Activated T-helper 2 cell treated with anti-CD3 and anti-CD28 coated beads, Interferon-gamma antibody, Interleukin-2, Interleukin-4, amounts not matched to agents 10 μg/mL and 5 μg/mL and 100 μg/mL, durations not matched to agents 14 hours and 24 hours and 36 hours (primary cell): ENCODE measurements at regions not wholly inside any gene's neighbourhood (a gene's known extent, or its start where the extent isn't known, plus 50 kb on each side); places are given as distances from the start of the nearest gene placed in this dataset.
"Not testable (repeated sequence)": the region's sequence is repeated elsewhere in the genome, so short reads cannot be mapped to it uniquely, and the experiment has no call there.

Experiments used
- DNase-seq: peaks from one replicate; pipeline ENCODE4 v3.0.0; 2021; ENCODE audit warnings: low spot score
- H3K27ac Mint-ChIP-seq: one replicate; pipeline ENCODE4 v1.8.0; 2021; ENCODE audit warnings: mixed read lengths
- H3K27me3 Mint-ChIP-seq: one replicate; pipeline ENCODE4 v1.8.0; 2021; ENCODE audit warnings: low read depth, mixed read lengths
- H3K36me3 Mint-ChIP-seq: one replicate; pipeline ENCODE4 v1.8.0; 2021; ENCODE audit warnings: low read depth, mixed read lengths
- H3K4me1 Mint-ChIP-seq: one replicate; pipeline ENCODE4 v1.8.0; 2021; ENCODE audit warnings: low read depth, mixed read lengths
- H3K4me3 Mint-ChIP-seq: one replicate; pipeline ENCODE4 v1.8.0; 2021; ENCODE audit warnings: low read depth, mild to moderate bottlenecking, moderate library complexity, mixed read lengths
- H3K9me3 Mint-ChIP-seq: one replicate; pipeline ENCODE4 v1.8.0; 2021; ENCODE audit warnings: mixed read lengths
- intact Hi-C: fragments of 100-400 bp; cut with micrococcal nuclease; formaldehyde crosslinking; loops from one replicate; pipeline ENCODE4 v1.15.1; 2023

DNA sequence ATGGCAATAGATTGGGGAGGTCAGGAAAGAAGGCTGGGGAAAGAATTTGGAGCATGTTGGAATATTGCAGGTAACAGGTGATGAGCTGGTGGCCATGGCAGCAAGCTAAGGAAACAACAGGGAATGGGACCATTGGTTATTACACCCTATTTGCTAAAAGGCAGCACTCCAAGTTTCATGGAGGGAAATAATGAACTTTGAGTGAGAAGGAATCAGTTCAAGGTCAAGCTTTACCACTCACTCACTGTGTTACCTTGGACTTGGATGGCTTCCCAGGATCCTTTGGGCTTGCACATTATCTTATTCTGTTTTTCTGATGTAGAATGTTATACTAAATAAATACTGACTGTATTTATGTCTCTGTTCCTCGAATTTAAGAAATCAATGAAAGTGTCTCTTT is 792.8 kb upstream of the CDH8 start:
- H3K4me1 Mint-ChIP-seq: no peaks in the 10 kb centered on the region
- peaks cover 50% of the 10 kb centered on the region for H3K9me3 Mint-ChIP-seq
- DNase-seq: no peak
- H3K4me3 Mint-ChIP-seq: no peak overlapping the region
- intact Hi-C loops: no loop called here
- H3K27me3 Mint-ChIP-seq: no peaks in the 10 kb centered on the region
- H3K36me3 Mint-ChIP-seq: no peaks in the 10 kb centered on the region
- no peak overlapping the region for H3K27ac Mint-ChIP-seq

- no peak for DNase-seq
- H3K4me3 Mint-ChIP-seq: no peak overlapping the region
- no peaks in the 10 kb centered on the region for H3K36me3 Mint-ChIP-seq
- peaks cover 55% of the 10 kb centered on the region for H3K9me3 Mint-ChIP-seq
- no peaks in the 10 kb centered on the region for H3K4me1 Mint-ChIP-seq
- intact Hi-C loops: no loop called here
- H3K27me3 Mint-ChIP-seq: no peaks in the 10 kb centered on the region
- no peak overlapping the region for H3K27ac Mint-ChIP-seq
These were observed 785.6 kb upstream of the CDH8 start for GRCh38 chr16:62821824-62822223.

- H3K4me3 Mint-ChIP-seq: no peak overlapping the region
- H3K9me3 Mint-ChIP-seq: peaks cover 71% of the 10 kb centered on the region
- H3K36me3 Mint-ChIP-seq: no peaks in the 10 kb centered on the region
- DNase-seq: no peak
- no peaks in the 10 kb centered on the region for H3K4me1 Mint-ChIP-seq
- intact Hi-C loops: no loop called here
- no peak overlapping the region for H3K27ac Mint-ChIP-seq
- H3K27me3 Mint-ChIP-seq: no peaks in the 10 kb centered on the region
These were observed 780.8 kb upstream of the CDH8 start for GRCh38 chr16:62816971-62817519.

DNA sequence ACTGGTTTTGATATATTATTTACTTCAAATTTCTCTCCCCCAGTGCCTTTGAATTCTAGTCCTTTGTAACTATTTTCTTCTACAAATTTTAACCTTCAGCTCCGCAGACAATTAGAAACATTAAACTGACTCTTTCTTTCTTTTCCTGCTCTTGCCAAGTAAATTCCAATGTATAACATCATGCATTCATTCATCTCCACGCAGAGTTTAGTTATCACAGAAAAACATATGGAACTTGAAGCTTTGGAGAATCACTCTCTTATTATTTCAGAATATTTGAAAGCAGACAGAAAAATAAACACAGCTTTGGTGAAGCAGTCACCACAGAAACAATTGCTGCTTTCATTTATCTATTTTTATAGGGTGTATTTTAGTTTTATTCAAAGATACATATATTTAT is 778.7 kb upstream of the CDH8 start:
- DNase-seq: no peak
- peaks cover 71% of the 10 kb centered on the region for H3K9me3 Mint-ChIP-seq
- H3K4me3 Mint-ChIP-seq: no peak overlapping the region
- no peaks in the 10 kb centered on the region for H3K27me3 Mint-ChIP-seq
- no peaks in the 10 kb centered on the region for H3K4me1 Mint-ChIP-seq
- intact Hi-C loops: no loop called here
- no peaks in the 10 kb centered on the region for H3K36me3 Mint-ChIP-seq
- no peak overlapping the region for H3K27ac Mint-ChIP-seq

- peaks cover 50% of the 10 kb centered on the region for H3K9me3 Mint-ChIP-seq
- H3K4me3 Mint-ChIP-seq: no peak overlapping the region
- intact Hi-C loops: no loop called here
- H3K27me3 Mint-ChIP-seq: no peaks in the 10 kb centered on the region
- no peak for DNase-seq
- H3K36me3 Mint-ChIP-seq: no peaks in the 10 kb centered on the region
- H3K27ac Mint-ChIP-seq: no peak overlapping the region
- H3K4me1 Mint-ChIP-seq: no peaks in the 10 kb centered on the region
These were observed 769.1 kb upstream of the CDH8 start for GRCh38 chr16:62805221-62805857.

DNA sequence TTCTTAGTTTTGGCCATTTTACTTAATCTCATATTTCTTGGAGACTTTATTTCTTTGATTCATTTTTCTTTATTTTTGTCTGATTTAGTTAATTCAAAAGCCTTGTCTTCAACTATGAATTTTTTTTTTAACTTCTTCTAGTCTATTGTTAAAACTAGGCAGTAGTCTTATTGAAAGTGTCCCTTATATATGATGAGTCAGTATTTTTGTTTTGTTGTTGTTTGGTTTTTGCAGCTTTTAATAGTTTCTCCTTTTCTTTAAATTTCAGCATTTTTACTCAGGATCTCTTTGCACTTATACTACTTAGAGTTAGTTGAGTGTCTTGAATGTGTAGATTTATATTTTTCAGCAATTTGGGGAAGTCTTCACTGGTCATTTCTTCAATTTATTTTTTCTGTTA is 758.5 kb upstream of the CDH8 start:
- Mint-ChIP-seq H3K27me3 (no peaks in the 10 kb centered on the region), H3K9me3 (peaks cover 88% of the 10 kb centered on the region), H3K36me3 (no peaks in the 10 kb centered on the region), H3K27ac (no peak overlapping the region), H3K4me1 (no peaks in the 10 kb centered on the region), H3K4me3 (no peak overlapping the region)
- no peak for DNase-seq
- intact Hi-C loops: no loop called here

DNA sequence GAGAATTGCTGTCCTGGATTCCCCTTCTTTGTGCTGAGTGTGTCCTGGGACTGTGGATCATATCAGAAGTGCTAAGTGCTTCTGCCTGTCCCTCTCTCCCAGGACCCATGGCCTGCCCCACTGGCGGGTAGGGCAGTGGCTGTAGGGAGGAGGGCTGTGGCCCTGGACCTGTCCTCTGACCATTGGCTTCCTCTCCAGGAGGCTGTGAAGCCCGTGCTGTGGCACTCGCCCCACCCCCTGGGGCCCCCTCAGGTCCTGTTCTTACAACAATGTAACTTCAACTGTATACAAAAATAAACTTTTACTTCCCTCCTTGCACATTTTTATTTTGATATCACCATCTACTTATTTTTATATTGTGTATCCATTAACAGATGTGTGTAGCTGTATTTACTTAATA is 743.8 kb upstream of the CDH8 start:
- H3K27me3 Mint-ChIP-seq, intact Hi-C loops, H3K4me3 Mint-ChIP-seq, H3K27ac Mint-ChIP-seq, H3K36me3 Mint-ChIP-seq, H3K4me1 Mint-ChIP-seq, DNase-seq: not testable (repeated sequence)
- peaks cover 59% of the 10 kb centered on the region for H3K9me3 Mint-ChIP-seq

- Mint-ChIP-seq H3K27me3 (no peaks in the 10 kb centered on the region), H3K27ac (no peak overlapping the region), H3K4me1 (no peaks in the 10 kb centered on the region), H3K9me3 (peaks cover 65% of the 10 kb centered on the region), H3K4me3 (no peak overlapping the region), H3K36me3 (no peaks in the 10 kb centered on the region)
- no peak for DNase-seq
- intact Hi-C loops: no loop called here
These were observed 728.3 kb upstream of the CDH8 start for GRCh38 chr16:62764572-62764971.

GRCh38 chr16:62760398-62760797 is 724.2 kb upstream of the CDH8 start:
- Mint-ChIP-seq H3K9me3 (peaks cover 67% of the 10 kb centered on the region), H3K27me3 (no peaks in the 10 kb centered on the region), H3K4me3 (no peak overlapping the region), H3K4me1 (no peaks in the 10 kb centered on the region), H3K27ac (no peak overlapping the region), H3K36me3 (no peaks in the 10 kb centered on the region)
- DNase-seq: no peak
- intact Hi-C loops: no loop called here

GRCh38 chr16:62755938-62756337 is 719.7 kb upstream of the CDH8 start:
- Mint-ChIP-seq H3K9me3 (peaks cover 59% of the 10 kb centered on the region), H3K4me1 (no peaks in the 10 kb centered on the region), H3K36me3 (no peaks in the 10 kb centered on the region), H3K4me3 (no peak overlapping the region), H3K27me3 (no peaks in the 10 kb centered on the region), H3K27ac (no peak overlapping the region)
- no peak for DNase-seq
- intact Hi-C loops: no loop called here

GRCh38 chr16:62752854-62753253 is 716.6 kb upstream of the CDH8 start:
- Mint-ChIP-seq H3K4me1 (no peaks in the 10 kb centered on the region), H3K4me3 (no peak overlapping the region), H3K9me3 (peaks cover 45% of the 10 kb centered on the region), H3K27ac (no peak overlapping the region), H3K27me3 (no peaks in the 10 kb centered on the region), H3K36me3 (no peaks in the 10 kb centered on the region)
- intact Hi-C loops: no loop called here
- no peak for DNase-seq

DNA sequence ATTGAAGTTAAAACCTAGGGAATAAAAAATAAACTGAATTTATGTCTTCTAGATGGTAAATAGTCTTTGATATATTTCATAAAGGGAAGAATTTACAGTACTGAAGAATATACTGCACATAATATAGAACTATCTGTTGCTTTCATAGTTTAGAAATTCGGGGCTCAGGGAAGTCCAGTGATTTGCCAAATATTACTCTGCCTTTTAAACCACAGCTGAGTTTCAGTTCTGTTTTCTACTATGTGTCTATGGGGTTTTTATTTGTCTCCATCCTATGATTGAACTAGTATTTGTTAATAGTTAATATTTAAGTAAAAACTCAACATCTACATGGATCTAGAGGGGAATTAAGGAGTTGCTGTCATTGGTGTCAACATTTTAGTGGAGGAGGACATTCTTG is 715.0 kb upstream of the CDH8 start:
- Mint-ChIP-seq H3K4me1 (no peaks in the 10 kb centered on the region), H3K27ac (no peak overlapping the region), H3K9me3 (peaks cover 45% of the 10 kb centered on the region), H3K4me3 (no peak overlapping the region), H3K36me3 (no peaks in the 10 kb centered on the region), H3K27me3 (no peaks in the 10 kb centered on the region)
- DNase-seq: no peak
- intact Hi-C loops: no loop called here

GRCh38 chr16:62741692-62742091 is 705.5 kb upstream of the CDH8 start:
- H3K4me1 Mint-ChIP-seq: no peaks in the 10 kb centered on the region
- no peak for DNase-seq
- no peaks in the 10 kb centered on the region for H3K36me3 Mint-ChIP-seq
- peaks cover 76% of the 10 kb centered on the region for H3K9me3 Mint-ChIP-seq
- no peaks in the 10 kb centered on the region for H3K27me3 Mint-ChIP-seq
- intact Hi-C loops: no loop called here
- H3K27ac Mint-ChIP-seq: no peak overlapping the region
- no peak overlapping the region for H3K4me3 Mint-ChIP-seq
